ENCODE measurements at regions not wholly inside any gene's neighbourhood (a gene's known extent, or its start where the extent isn't known, plus 50 kb on each side); places are given as distances from the start of the nearest gene placed in this dataset.

DNA sequence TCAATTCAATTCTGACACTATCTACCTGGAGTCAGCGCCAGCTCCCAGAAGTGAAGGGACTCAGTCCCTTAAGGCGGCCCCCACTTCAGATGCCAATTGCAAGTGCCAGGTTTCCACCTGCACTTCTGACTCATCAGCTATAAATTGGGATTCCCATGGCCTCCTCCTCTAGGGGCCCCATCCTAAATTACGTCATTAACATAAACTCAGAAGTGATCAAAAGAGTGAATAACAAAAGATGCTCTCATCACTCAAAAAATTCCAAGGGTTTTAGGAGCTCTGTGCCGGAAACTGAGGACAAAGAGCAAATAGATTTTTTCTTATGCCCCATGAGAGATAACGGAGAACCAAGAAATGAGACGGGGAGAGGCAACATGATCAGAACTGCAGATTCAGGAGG lies 148.6 kb upstream of the IRX6 start:
- H3K4me3 Mint-ChIP-seq, result no peak overlapping the region

DNA sequence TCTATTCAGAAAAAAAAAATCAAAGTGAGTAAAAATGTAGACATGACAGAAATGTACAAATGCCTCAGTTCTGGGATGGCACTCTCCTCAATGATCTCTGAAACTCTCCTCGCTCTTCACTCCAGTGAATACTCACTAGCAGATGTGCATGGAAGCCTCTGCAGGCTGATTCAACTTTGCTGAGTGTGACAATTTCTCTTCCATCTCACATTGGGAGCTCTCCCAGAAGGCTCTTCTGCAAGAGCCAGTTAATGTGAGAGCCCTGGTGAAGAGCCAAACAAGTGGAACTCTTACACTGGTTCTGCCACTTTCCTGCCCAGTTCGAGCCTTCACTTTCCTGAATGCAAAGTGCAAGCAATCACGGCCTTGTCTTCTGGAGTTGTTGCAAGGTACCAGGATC lies 147.1 kb upstream of the IRX6 start:
- no peak overlapping the region for H3K4me3 Mint-ChIP-seq
- no peaks in the 10 kb centered on the region for H3K36me3 Mint-ChIP-seq
- H3K27me3 Mint-ChIP-seq (ENCODE audit: low read depth), result peaks cover 7% of the 10 kb centered on the region
- TF ChIP-seq, protein P1, sequence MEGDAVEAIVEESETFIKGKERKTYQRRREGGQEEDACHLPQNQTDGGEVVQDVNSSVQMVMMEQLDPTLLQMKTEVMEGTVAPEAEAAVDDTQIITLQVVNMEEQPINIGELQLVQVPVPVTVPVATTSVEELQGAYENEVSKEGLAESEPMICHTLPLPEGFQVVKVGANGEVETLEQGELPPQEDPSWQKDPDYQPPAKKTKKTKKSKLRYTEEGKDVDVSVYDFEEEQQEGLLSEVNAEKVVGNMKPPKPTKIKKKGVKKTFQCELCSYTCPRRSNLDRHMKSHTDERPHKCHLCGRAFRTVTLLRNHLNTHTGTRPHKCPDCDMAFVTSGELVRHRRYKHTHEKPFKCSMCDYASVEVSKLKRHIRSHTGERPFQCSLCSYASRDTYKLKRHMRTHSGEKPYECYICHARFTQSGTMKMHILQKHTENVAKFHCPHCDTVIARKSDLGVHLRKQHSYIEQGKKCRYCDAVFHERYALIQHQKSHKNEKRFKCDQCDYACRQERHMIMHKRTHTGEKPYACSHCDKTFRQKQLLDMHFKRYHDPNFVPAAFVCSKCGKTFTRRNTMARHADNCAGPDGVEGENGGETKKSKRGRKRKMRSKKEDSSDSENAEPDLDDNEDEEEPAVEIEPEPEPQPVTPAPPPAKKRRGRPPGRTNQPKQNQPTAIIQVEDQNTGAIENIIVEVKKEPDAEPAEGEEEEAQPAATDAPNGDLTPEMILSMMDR (IDR thresholded peaks at IDR 0.05; ENCODE audit: unreplicated experiment), result no peak
- peaks cover 3% of the 10 kb centered on the region for H3K4me1 Mint-ChIP-seq
- no peak for DNase-seq (ENCODE audit: low spot score in 2 of 2, unreplicated experiment in 2 of 2)
- H3K9me3 Mint-ChIP-seq, result no peaks in the 10 kb centered on the region
- no peak overlapping the region for H3K27ac Mint-ChIP-seq

More for the DNA sequence above, 148.6 kb upstream of the IRX6 start:
- TF ChIP-seq, protein P1 (IDR thresholded peaks at IDR 0.05; ENCODE audit: unreplicated experiment), result no peak
- Mint-ChIP-seq H3K9me3 (no peaks in the 10 kb centered on the region), H3K4me1 (peaks cover 3% of the 10 kb centered on the region), H3K27me3 (ENCODE audit: low read depth) (peaks cover 7% of the 10 kb centered on the region), H3K27ac (no peak overlapping the region), H3K36me3 (no peaks in the 10 kb centered on the region)
- DNase-seq (ENCODE audit: low spot score in 2 of 2, unreplicated experiment in 2 of 2), result no peak

DNA sequence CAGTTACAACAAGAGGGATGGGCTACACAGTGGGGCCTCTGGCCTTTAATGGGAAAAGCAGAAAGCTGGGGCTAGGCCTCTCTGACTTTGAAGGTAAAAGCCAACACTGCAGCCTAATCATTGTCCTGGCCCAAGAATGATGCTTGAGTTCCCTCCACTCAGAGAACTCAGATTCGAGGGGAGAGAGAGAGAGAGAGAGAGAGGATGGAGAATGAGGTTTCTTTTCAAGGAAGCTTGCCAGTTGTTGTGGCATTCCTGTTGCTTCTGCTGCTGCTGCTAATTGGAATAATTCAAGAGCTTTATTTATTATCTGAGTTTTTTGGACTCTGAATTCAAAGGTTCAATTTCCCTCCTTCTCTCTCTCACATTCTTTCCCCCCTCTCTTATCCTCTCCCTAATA lies 144.6 kb upstream of the IRX6 start:
- Mint-ChIP-seq H3K36me3 (no peaks in the 10 kb centered on the region), H3K4me3 (no peak overlapping the region), H3K27me3 (ENCODE audit: low read depth) (peaks cover 3% of the 10 kb centered on the region), H3K27ac (no peak overlapping the region), H3K9me3 (no peaks in the 10 kb centered on the region), H3K4me1 (peaks cover 23% of the 10 kb centered on the region)
- TF ChIP-seq, protein P1 (IDR thresholded peaks at IDR 0.05; ENCODE audit: unreplicated experiment), result no peak
- DNase-seq (ENCODE audit: low spot score in 2 of 2, unreplicated experiment in 2 of 2), result no peak

DNA sequence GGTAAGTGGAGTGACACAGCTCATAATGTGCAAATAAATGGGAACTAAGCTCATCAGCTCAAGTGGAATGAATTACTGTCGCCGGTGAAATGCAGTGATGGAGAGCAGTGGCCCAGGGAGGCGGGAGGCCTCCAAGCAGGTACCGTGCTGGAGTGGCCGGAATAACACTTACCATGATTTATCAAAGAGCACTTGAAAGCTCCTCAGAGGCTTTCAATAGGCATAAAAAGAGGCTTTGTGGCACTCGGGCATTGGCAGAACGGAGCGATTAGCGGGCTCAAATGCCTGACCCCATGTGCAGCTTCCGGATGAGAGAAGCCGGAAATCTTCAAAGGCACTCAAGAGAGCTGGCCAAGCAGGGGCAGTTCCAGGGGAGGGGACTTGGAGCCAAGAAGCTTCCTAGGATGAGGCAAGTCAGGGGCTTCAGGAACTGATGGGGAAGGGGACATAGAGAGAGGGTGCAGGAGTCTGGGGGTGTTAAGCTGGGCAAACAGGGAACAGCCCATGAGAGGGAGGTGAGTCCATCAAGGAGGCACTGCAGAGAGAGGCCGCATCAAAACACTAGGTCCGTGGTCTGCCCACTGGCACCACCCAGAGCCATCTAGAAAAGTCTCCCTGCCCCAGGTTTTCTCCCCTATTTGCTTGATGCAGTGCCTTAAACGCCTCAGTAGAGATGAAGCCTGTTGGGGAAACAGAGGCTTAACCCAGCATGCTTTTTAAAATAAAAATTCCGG lies 144.0 kb upstream of the IRX6 start:
- Mint-ChIP-seq H3K27ac (no peak overlapping the region), H3K4me1 (peaks cover 26% of the 10 kb centered on the region), H3K9me3 (no peaks in the 10 kb centered on the region), H3K27me3 (ENCODE audit: low read depth) (peaks cover 1% of the 10 kb centered on the region), H3K36me3 (no peaks in the 10 kb centered on the region), H3K4me3 (no peak overlapping the region)
- TF ChIP-seq, protein P1 (IDR thresholded peaks at IDR 0.05; ENCODE audit: unreplicated experiment), result no peak
- DNase-seq (ENCODE audit: low spot score in 2 of 2, unreplicated experiment in 2 of 2), result no peak

DNA sequence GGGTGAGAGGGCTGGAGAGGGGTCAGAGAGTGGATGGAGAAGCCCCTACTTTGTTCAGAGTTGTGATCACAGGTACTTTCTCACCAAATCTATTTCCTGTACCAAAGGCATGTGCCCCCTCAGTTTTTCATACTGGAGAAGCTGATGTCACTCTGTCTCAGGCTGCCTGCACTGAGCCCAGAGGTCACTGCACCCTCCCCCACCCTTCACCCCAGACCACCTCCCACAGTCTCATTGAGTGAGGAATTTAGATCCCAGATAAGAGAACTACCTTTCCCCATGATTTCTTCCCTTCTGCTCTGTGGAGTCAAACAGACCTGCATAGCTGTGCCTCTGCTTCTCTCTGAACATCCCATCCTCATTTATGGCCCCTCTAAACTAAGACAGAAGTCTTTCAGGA lies 140.0 kb upstream of the IRX6 start:
- TF ChIP-seq, protein P1 (IDR thresholded peaks at IDR 0.05; ENCODE audit: unreplicated experiment), result no peak
- H3K4me1 Mint-ChIP-seq, result peaks cover 26% of the 10 kb centered on the region
- H3K36me3 Mint-ChIP-seq, result no peaks in the 10 kb centered on the region
- no peak overlapping the region for H3K27ac Mint-ChIP-seq
- H3K4me3 Mint-ChIP-seq, result no peak overlapping the region
- H3K27me3 Mint-ChIP-seq (ENCODE audit: low read depth), result peaks cover 19% of the 10 kb centered on the region
- H3K9me3 Mint-ChIP-seq, result no peaks in the 10 kb centered on the region
- DNase-seq (ENCODE audit: low spot score in 2 of 2, unreplicated experiment in 2 of 2), result no peak
